Testis (tissue), 2 donors: ENCODE measurements at regions not wholly inside any gene's neighbourhood (a gene's known extent, or its start where the extent isn't known, plus 50 kb on each side); places are given as distances from the start of the nearest gene placed in this dataset.

Experiments used
- DNase-seq: peaks from one replicate; pipeline ENCODE4 v3.0.0-alpha.2; 2019
- H3K27ac ChIP-seq, 2 donors: fragments of 200-600 bp; sonication (generic); one replicate each; pipeline ENCODE4 v1.5.1; 2019
- H3K27me3 ChIP-seq: fragments of 200-600 bp; sonication (generic); one replicate; pipeline ENCODE4 v1.5.1; 2019
- H3K36me3 ChIP-seq: fragments of 200-600 bp; sonication (generic); one replicate; pipeline ENCODE4 v1.5.1; 2017; ENCODE audit warnings: low read depth; ENCODE audit errors: missing control alignments
- H3K4me1 ChIP-seq: fragments of 200-600 bp; sonication (generic); one replicate; pipeline ENCODE4 v1.5.1; 2019
- H3K4me3 ChIP-seq, 2 donors: fragments of 200-600 bp; sonication (generic); one replicate each; pipeline ENCODE4 v1.5.1; 2017 to 2019
- H3K9me3 ChIP-seq: fragments of 200-600 bp; sonication (generic); one replicate; pipeline ENCODE4 v1.5.1; 2017
- CTCF ChIP-seq, 3 experiments: fragments of 450-650 bp in 2 of 3; fragments of 200-600 bp in 1 of 3; sonication (generic) in 1 of 3; IDR thresholded peaks; one replicate each; pipeline ENCODE4 v1.5.1; 2016 to 2019; ENCODE audit warnings: antibody characterized with exemption in 3 of 3, mild to moderate bottlenecking in 2 of 3, moderate library complexity in 1 of 3
- POLR2A ChIP-seq: fragments of 450-650 bp; IDR thresholded peaks from one replicate; pipeline ENCODE4 v1.6.1; 2017; ENCODE audit warnings: antibody characterized with exemption, mild to moderate bottlenecking, moderate library complexity
- WGBS, 2 donors: methylation state at CpG; one replicate each; pipeline ENCODE4 v1.1.5; 2018; 5-methylcytosine and 5-hydroxymethylcytosine counted together
- intact Hi-C: fragments of 100-400 bp; cut with DNase I; formaldehyde crosslinking; loops from one replicate; pipeline ENCODE4 v1.15.1; 2023; ENCODE audit warnings: low total_unique reads

- intact Hi-C loops: no loop called here
- WGBS, 2 donors: 92 to 99% methylated on average over 2 of the region's 2 CpGs
- Histone ChIP-seq H3K4me1 (no peaks in the 10 kb centered on the region), H3K27me3 (no peaks in the 10 kb centered on the region), H3K36me3 (no peaks in the 10 kb centered on the region), H3K27ac (no peak overlapping the region), H3K4me3 (no peak overlapping the region), H3K9me3 (no peaks in the 10 kb centered on the region)
- TF ChIP-seq POLR2A (no peak), CTCF (IDR thresholded peaks at IDR 0.05) (no peak)
- DNase-seq: no peak
These were observed 80.0 kb upstream of the SLC34A2 start for GRCh38 chr4:25575611-25576010.

GRCh38 chr4:25578432-25578831 lies 77.2 kb upstream of the SLC34A2 start:
- H3K36me3 ChIP-seq: no peaks in the 10 kb centered on the region
- H3K4me3 ChIP-seq: no peak overlapping the region
- H3K4me1 ChIP-seq: no peaks in the 10 kb centered on the region
- H3K9me3 ChIP-seq: no peaks in the 10 kb centered on the region
- WGBS, 2 donors: 78 to 86% methylated on average over 2 of the region's 2 CpGs
- DNase-seq: no peak
- H3K27ac ChIP-seq: no peak overlapping the region
- TF ChIP-seq POLR2A (no peak), CTCF (IDR thresholded peaks at IDR 0.05) (no peak)
- H3K27me3 ChIP-seq: no peaks in the 10 kb centered on the region
- intact Hi-C loops: no loop called here

GRCh38 chr4:25580633-25581467 lies 74.8 kb upstream of the SLC34A2 start:
- TF ChIP-seq CTCF (IDR thresholded peaks at IDR 0.05) (no peak), POLR2A (no peak)
- H3K9me3 ChIP-seq: no peaks in the 10 kb centered on the region
- no peaks in the 10 kb centered on the region for H3K27me3 ChIP-seq
- no peaks in the 10 kb centered on the region for H3K36me3 ChIP-seq
- H3K27ac ChIP-seq: no peak overlapping the region
- H3K4me3 ChIP-seq: no peak overlapping the region
- 67 to 80% methylated on average over 19 to 23 of the region's 23 CpGs for WGBS, 2 donors
- intact Hi-C loops: no loop called here
- no peaks in the 10 kb centered on the region for H3K4me1 ChIP-seq
- no peak for DNase-seq

- no peak for DNase-seq
- TF ChIP-seq CTCF (IDR thresholded peaks at IDR 0.05) (no peak), POLR2A (no peak)
- no peak overlapping the region for H3K4me3 ChIP-seq
- intact Hi-C loops: no loop called here
- 83 to 93% methylated on average over 7 to 9 of the region's 9 CpGs for WGBS, 2 donors
- H3K4me1 ChIP-seq: no peaks in the 10 kb centered on the region
- H3K27me3 ChIP-seq: no peaks in the 10 kb centered on the region
- H3K9me3 ChIP-seq: no peaks in the 10 kb centered on the region
- H3K36me3 ChIP-seq: no peaks in the 10 kb centered on the region
- H3K27ac ChIP-seq: no peak overlapping the region
These were observed 69.6 kb upstream of the SLC34A2 start for GRCh38 chr4:25585901-25586523.
